Smooth muscle cell of the brain vasculature (primary cell): ENCODE measurements at regions not wholly inside any gene's neighbourhood (a gene's known extent, or its start where the extent isn't known, plus 50 kb on each side); places are given as distances from the start of the nearest gene placed in this dataset.
"Not testable (repeated sequence)": the region's sequence is repeated elsewhere in the genome, so short reads cannot be mapped to it uniquely, and the experiment has no call there.

ENCODE experiments used
- DNase-seq: peaks from one replicate; pipeline ENCODE4 v3.0.0-alpha.2; 2012; ENCODE audit warnings: low read depth, low spot score

DNA sequence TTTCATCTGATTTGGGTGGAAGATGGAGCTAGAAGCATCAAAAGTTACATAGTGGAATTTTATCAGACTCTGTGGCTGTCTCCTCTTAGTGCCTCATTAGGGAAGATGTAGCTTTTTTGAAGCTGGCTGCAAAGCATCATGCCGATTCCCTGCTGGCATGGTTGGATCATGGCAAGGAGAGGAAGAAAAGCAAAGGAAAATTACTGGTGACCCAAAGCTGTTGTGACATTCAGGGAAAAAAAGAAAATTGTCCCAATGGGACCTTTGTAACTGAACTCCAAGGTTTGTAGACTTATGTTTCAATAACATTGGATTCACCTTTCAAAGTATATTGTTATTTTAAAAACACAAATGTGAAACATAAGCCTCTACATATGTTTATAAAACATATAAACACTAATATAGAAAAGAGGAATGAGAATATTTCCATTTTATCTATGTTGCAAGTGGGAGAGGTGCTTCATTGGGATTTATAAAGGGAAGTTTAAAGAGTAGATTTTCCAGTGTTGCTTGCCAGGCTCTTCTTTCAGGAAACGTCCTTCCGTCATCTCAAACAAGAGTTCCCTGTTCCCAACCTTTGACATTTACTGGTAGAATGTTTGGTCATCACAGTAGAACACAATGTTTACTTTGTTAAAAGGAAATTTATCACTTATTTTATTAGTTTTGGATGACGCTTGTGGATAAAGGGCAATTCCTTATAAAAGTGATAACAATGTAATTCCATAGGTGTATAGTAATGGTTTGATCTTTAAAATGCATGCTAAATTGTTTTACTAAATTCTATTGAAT lies 190.1 kb upstream of the GPRIN3 start:
- DNase-seq = no peak

DNA sequence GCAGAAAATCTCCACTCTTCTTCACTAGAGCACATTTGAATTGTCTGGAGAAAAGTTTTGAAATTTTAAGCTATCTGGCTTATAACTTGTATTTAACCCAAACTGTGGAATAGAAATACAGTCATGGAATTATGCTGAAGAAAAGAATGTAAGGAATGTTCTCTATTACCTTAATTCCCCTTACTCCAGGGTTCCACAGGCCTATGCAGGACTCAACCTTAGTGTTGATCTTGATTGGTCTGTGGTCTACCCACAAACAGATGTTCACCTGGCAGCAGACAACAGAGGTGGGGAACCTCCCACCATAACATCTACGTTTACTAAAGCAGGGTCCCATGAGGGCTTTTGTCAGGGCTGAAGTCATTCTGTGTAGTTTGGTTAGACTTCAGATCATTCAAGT lies 189.3 kb upstream of the GPRIN3 start:
- DNase-seq = no peak

DNA sequence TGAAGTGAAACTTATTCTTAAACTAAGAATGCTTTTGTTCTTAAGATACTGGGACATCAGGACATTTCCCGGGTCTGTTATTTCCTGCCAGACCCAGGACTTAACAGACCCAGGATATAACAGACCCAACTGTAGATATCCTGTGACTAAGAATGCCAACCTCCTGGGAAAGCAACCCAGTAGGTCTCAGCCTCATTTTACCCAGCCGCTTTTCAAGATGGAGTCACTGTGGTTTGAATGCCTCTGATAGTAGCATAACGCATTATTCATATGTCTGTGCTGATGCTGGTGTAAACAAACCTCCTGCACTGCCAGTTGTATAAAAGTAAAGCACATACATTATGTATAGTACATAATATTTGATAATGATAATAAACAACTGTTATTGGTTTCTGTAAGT lies 185.8 kb upstream of the GPRIN3 start:
- DNase-seq = no peak

DNA sequence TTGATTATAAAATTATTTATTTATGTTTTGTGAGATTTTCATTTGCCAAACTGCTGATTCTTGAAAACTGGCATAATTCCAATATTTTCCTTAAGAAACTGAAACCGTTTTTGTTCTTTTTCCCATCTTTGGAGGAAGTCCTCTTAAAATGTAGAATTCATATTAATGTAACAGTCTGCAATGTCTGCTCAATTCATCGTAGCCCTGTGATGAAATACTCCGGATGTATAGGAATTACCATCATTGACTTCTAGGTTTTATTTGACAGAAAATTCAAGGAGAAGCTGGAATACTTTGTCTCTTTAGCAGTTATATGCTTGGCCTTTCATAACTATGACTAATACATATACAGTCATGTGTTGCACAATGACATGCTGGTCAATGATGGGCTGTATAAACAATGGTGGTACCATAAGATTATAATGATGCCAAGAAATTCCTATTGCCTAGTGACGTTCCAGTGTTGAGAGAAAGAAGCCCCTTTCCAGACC lies 185.0 kb upstream of the GPRIN3 start:
- no peak for DNase-seq

GRCh38 chr4:89491761-89492160 lies 184.2 kb upstream of the GPRIN3 start:
- no peak for DNase-seq

DNA sequence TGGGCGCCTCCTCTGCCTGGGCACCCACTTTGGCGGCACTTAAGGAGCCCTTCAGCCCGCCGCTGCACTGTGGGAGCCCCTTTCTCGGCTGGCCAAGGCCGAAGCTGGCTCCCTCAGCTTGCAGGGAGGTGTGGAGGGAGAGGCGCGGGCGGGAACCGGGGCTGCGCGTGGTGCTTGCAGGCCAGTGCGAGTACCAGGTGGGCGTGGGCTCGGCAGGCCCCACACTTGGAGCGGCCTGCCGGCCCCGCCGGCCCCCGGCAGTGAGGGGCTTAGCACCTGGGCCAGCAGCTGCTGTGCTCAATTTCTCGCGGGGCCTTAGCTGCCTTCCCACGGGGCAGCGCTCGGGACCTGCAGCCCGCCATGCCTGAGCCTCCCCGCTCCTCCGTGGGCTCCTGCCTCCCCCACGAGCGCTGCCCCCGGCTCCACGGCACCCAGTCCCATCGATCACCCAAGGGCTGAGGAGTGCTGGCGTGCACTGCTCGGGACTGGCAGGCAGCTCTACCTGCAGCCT lies 182.4 kb upstream of the GPRIN3 start:
- DNase-seq = not testable (repeated sequence)

- no peak for DNase-seq
These were observed 181.8 kb upstream of the GPRIN3 start for GRCh38 chr4:89489338-89489771.

DNA sequence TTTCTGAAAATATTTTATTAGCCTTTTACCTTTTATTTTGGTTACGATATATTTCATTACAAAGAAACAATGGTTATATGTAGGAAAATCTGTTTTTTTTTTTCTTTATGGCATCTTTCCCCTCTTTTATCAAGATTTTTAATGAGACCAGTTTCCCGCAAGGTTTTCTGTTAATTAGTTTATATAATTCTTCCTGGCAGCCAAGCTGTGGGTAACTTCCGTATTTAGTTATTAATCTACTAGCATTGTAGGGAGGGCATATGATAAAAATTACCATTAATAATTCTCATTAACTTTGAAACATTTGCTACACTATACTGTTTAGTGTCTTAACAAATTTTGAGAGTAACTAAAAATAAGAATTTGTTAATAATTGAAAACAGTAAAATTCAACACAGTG lies 181.1 kb upstream of the GPRIN3 start:
- DNase-seq = no peak

DNA sequence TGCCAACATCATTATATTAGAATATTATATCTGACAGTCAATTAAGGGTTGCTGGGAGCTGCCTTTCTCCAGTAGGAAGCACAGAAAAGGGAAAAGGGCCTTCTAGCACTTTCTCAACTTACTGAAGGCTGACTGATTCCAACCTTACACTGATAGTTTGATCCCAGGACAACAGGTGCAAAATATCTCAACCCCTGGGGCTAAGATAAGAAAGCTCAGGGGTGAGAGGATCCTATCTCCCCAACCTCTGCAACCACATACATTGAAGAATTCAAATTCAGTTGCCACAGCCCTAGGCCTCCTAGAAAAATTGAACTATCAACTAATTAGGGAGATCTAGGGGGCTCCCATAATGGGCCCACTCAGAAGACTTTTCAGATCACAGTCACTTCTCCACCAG lies 179.1 kb upstream of the GPRIN3 start:
- DNase-seq = no peak

- DNase-seq = no peak
These were observed 178.4 kb upstream of the GPRIN3 start for GRCh38 chr4:89486042-89486441.

DNA sequence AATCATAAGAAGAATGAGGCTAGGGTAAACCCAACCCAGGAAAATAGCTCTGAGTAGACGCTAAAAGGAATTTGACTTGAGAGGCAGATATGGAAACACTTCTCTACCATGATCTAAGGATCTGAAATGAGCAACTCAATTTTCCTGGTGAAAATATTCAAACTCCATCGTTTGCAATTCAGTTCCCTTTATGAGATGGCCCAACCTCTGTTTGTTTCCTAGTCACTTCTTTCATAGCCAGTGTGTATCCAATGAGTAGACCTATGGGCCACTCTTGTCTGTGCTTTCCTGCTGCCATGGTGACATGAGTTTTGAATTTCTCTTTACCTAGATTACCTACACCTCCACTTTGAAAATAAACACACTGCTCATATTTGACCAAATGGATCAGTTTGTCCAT lies 176.2 kb upstream of the GPRIN3 start:
- DNase-seq = no peak

DNA sequence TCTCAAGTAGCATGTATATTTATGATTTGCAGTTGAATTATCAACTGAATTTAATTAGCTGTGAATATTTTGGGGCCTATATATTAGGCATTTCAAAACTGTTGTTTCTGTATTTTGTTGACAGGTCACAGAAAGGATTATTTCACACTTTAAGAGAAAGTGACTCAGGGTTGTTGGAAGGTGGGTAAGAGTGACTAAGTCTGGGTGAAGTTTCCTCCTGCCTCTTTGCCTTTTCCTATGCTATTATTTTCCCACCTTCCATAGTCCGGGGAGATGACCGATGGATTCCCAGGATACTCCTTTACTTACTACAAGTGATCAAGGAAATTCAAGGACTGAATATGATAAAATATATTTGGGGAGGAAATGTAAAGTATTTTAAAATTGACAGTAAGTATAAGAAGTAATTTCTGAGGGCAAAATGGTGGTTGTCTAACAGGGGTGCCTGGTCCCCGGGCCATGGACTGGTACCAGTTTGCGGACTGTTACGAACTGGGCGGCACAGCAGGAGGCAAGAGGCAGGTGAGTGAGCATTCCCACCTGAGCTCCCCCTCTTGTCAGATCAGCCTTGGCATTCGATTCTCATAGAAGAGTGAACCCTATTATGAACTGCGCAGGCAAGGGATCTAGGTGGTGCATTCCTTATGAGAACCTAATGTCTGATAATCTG lies 175.5 kb upstream of the GPRIN3 start:
- no peak for DNase-seq

DNA sequence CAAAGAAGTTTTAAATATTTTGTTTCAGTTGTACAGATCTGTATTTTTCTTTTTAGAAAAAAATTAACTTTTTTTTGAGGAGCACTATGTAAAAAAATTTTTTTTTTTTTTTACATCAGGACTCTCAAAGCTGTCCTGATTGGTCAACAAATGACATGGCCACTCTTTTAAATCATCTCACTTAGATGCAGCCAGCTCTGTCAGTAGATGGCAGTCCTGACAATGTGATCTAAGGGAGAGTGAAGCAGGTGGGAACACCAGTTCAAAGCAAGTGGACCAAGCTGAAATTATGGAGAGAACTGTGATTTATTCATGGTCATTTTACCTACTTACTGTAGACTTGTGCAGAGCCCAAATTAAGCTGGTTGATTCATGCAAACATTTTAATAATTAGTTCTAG lies 174.7 kb upstream of the GPRIN3 start:
- no peak for DNase-seq

GRCh38 chr4:89469930-89470375 lies 162.4 kb upstream of the GPRIN3 start:
- DNase-seq = peak; percentile 35

- DNase-seq = no peak
These were observed 161.9 kb upstream of the GPRIN3 start for GRCh38 chr4:89469516-89469915.

GRCh38 chr4:89468602-89469001 lies 161.0 kb upstream of the GPRIN3 start:
- DNase-seq = no peak

DNA sequence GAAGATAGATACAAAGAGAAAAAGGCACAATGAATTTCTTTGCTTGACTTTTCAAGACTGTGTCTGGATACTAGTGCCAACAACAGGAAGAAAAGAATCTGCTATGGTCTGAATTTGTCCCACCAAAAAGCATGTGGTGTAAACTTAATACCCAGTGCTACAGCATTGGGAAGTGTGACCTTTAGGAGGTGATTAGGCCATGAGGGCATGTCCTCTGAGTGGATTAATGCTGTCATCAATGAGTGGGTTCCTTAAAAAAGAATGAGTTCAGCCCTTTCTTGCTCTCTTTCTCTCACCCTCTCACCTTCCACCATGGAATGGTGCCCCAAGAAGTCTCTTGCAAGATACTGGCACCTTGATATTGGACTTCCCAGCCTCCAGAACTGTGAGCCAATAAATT lies 155.7 kb upstream of the GPRIN3 start:
- no peak for DNase-seq

GRCh38 chr4:89447543-89447942 lies 139.9 kb upstream of the GPRIN3 start:
- no peak for DNase-seq

- DNase-seq = no peak
These were observed 138.6 kb upstream of the GPRIN3 start for GRCh38 chr4:89446193-89446592.

DNA sequence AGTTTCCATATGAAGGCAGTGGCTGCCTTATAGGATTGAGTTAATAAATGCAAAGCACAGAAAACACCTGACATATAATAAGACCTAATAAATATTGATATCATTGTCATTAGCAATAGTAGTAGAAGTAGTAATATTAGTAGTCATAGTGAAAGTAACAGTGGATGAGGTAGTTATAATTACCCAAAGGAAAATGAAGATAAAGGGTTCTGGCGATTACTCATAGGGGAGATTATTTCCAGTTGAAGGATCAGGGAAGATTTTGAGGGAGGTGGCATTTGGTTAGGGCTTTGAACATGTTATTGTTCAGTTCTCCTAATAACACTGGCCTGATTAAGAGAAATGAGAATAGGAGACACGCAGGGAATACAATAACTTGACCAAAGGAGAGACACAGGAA lies 131.9 kb upstream of the GPRIN3 start:
- DNase-seq = no peak

GRCh38 chr4:89438102-89438831 lies 130.7 kb upstream of the GPRIN3 start:
- DNase-seq = no peak

GRCh38 chr4:89434364-89434988 lies 126.9 kb upstream of the GPRIN3 start:
- DNase-seq = peak; percentile 7
